Glutamatergic neuron (in vitro differentiated cells): ENCODE measurements at regions not wholly inside any gene's neighbourhood (a gene's known extent, or its start where the extent isn't known, plus 50 kb on each side); places are given as distances from the start of the nearest gene placed in this dataset.

Experiments
- DNase-seq: peaks from one replicate; pipeline ENCODE4 v3.0.0; 2022
- H3K27ac Mint-ChIP-seq: one replicate; pipeline ENCODE4 v1.8.0; 2020; ENCODE audit warnings: mild to moderate bottlenecking, mixed read lengths, inconsistent platforms; ENCODE audit not compliant: unreplicated experiment
- H3K27me3 Mint-ChIP-seq: one replicate; pipeline ENCODE4 v1.8.0; 2020; ENCODE audit warnings: mild to moderate bottlenecking, moderate library complexity, mixed read lengths, inconsistent platforms; ENCODE audit not compliant: unreplicated experiment
- H3K36me3 Mint-ChIP-seq: one replicate; pipeline ENCODE4 v1.8.0; 2020; ENCODE audit warnings: mild to moderate bottlenecking, mixed read lengths, inconsistent platforms; ENCODE audit not compliant: unreplicated experiment
- H3K4me1 Mint-ChIP-seq: one replicate; pipeline ENCODE4 v1.8.0; 2020; ENCODE audit warnings: mild to moderate bottlenecking, low read depth, mixed read lengths, inconsistent platforms; ENCODE audit not compliant: unreplicated experiment
- H3K4me3 Mint-ChIP-seq: one replicate; pipeline ENCODE4 v1.8.0; 2020; ENCODE audit warnings: mild to moderate bottlenecking, mixed read lengths, inconsistent platforms; ENCODE audit not compliant: unreplicated experiment
- H3K9me3 Mint-ChIP-seq: one replicate; pipeline ENCODE4 v1.8.0; 2020; ENCODE audit warnings: mild to moderate bottlenecking, moderate library complexity, mixed read lengths, inconsistent platforms; ENCODE audit not compliant: unreplicated experiment
- CTCF ChIP-seq: fragments of 200-600 bp; sonication (generic); IDR thresholded peaks from one replicate; pipeline ENCODE4 v1.5.0; 2021; ENCODE audit not compliant: partially characterized antibody, unreplicated experiment

GRCh38 chr7:114755856-114756255, 166.0 kb upstream of the MDFIC start:
- Mint-ChIP-seq H3K4me1 (no peaks in the 10 kb centered on the region), H3K27ac (no peak overlapping the region), H3K27me3 (peaks cover 3% of the 10 kb centered on the region), H3K9me3 (peaks cover 2% of the 10 kb centered on the region), H3K4me3 (no peak overlapping the region), H3K36me3 (no peaks in the 10 kb centered on the region)
- no peak for TF ChIP-seq CTCF
- no peak for DNase-seq

- peaks cover 2% of the 10 kb centered on the region for H3K9me3 Mint-ChIP-seq
- no peak for TF ChIP-seq CTCF
- no peak overlapping the region for H3K27ac Mint-ChIP-seq
- H3K36me3 Mint-ChIP-seq: no peaks in the 10 kb centered on the region
- no peak overlapping the region for H3K4me3 Mint-ChIP-seq
- H3K4me1 Mint-ChIP-seq: no peaks in the 10 kb centered on the region
- no peak for DNase-seq
- H3K27me3 Mint-ChIP-seq: no peaks in the 10 kb centered on the region
Measured at GRCh38 chr7:114758661-114759227, 163.2 kb upstream of the MDFIC start.

GRCh38 chr7:114759347-114760062, 162.4 kb upstream of the MDFIC start:
- no peak for DNase-seq
- TF ChIP-seq CTCF: no peak
- Mint-ChIP-seq H3K4me1 (no peaks in the 10 kb centered on the region), H3K4me3 (no peak overlapping the region), H3K27me3 (no peaks in the 10 kb centered on the region), H3K9me3 (peaks cover 2% of the 10 kb centered on the region), H3K36me3 (no peaks in the 10 kb centered on the region), H3K27ac (no peak overlapping the region)

- Mint-ChIP-seq H3K27me3 (no peaks in the 10 kb centered on the region), H3K4me1 (no peaks in the 10 kb centered on the region), H3K27ac (no peak overlapping the region), H3K36me3 (no peaks in the 10 kb centered on the region), H3K4me3 (no peak overlapping the region), H3K9me3 (peaks cover 2% of the 10 kb centered on the region)
- DNase-seq: no peak
- no peak for TF ChIP-seq CTCF
Measured at GRCh38 chr7:114760477-114760876, 161.4 kb upstream of the MDFIC start.

- Mint-ChIP-seq H3K4me1 (no peaks in the 10 kb centered on the region), H3K36me3 (no peaks in the 10 kb centered on the region), H3K27me3 (no peaks in the 10 kb centered on the region), H3K27ac (no peak overlapping the region), H3K9me3 (peaks cover 2% of the 10 kb centered on the region), H3K4me3 (no peak overlapping the region)
- TF ChIP-seq CTCF: no peak
- DNase-seq: no peak
Measured at GRCh38 chr7:114761973-114762372, 159.9 kb upstream of the MDFIC start.
